ENCODE measurements at regions not wholly inside any gene's neighbourhood (a gene's known extent, or its start where the extent isn't known, plus 50 kb on each side); places are given as distances from the start of the nearest gene placed in this dataset.

DNA sequence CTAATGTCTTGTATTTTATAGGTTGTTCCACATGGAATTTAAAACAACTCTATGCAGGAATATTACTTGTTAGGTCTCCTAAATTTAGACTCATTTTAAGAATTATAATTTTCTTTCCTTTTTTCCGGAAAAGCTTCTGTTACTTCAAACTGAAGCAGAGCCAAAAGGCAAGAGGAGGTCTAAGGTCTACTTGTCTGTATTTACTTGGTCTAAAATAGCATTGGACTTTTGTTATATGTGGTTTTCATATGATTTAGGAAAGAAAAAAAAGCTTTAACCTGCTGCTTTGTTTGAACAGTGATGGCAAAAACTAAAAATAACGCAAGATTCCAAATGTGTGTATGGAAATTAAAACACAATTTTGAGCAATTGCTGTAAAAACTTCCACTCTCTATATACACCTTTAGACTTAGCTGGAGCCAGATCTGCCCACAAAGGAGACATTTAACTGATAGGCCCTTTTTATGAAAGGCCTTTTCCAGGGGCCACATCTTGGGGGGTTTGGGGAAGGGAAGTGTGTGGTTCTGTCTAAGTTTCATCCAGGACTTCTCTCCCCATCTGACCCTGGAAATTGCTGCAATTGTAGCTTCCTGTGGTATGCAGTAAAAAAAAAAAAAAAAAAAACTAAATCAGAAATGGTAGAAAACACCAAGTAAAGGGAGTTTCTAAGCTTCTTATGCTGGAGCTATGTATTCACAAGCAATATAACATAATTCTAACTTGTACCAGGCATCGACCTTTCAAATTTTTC, 307.7 kb upstream of the MEF2C start:
- Histone ChIP-seq H3K27ac (ENCODE audit: low read depth, low read length) (no peak overlapping the region), H3K27me3 (ENCODE audit: control insufficient read depth, insufficient read depth, low read length) (peaks cover 4% of the 10 kb centered on the region), H3K4me3 (ENCODE audit: low read depth, low read length) (no peak overlapping the region), H3K9me3 (ENCODE audit: control insufficient read depth, insufficient read depth, low read length) (no peaks in the 10 kb centered on the region)
- ChIA-PET CTCF (no interaction called here), POLR2A (no interaction called here)
- DNase-seq (ENCODE audit: low read depth, low spot score), result no peak
- no peak for TF ChIP-seq CTCF (IDR thresholded peaks at IDR 0.05; ENCODE audit: low read depth, low read length)

DNA sequence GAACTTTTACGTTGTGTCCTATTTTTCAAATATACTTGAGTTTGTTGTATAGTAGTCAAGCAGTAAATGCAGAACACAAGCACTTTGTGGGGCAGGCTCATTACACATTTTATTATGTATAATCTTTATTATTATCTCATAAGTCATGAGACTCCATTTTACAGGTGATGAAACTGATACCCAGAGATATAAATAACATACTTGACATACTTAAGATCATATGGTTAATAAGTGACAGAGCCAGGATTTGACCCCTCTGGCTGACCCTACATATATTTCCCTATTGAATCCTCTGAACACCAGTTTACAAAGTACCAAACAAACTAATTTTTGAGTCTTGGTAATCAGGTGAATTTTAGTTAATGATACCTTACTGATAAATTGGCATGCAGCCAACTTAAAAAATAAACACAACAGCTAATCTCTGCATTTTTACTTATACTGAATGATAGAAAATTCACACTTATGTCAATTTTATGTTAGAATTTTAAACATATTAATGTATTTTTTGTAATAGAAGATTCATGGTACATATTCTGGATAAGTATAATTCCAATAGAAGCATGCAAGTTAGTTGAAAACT, 305.0 kb upstream of the MEF2C start:
- ChIA-PET CTCF (interaction anchor here (1.7 kb wide), 1 partner anchor 461 kb away, joined by 4 read pairs; no protein-coding TSS in a partner anchor), POLR2A (no interaction called here)
- DNase-seq (ENCODE audit: low read depth, low spot score), result no peak
- H3K4me3 ChIP-seq (ENCODE audit: low read depth, low read length), result no peak overlapping the region
- H3K9me3 ChIP-seq (ENCODE audit: control insufficient read depth, insufficient read depth, low read length), result no peaks in the 10 kb centered on the region
- no peak for TF ChIP-seq CTCF (IDR thresholded peaks at IDR 0.05; ENCODE audit: low read depth, low read length)
- no peaks in the 10 kb centered on the region for H3K27me3 ChIP-seq (ENCODE audit: control insufficient read depth, insufficient read depth, low read length)
- H3K27ac ChIP-seq (ENCODE audit: low read depth, low read length), result no peak overlapping the region

DNA sequence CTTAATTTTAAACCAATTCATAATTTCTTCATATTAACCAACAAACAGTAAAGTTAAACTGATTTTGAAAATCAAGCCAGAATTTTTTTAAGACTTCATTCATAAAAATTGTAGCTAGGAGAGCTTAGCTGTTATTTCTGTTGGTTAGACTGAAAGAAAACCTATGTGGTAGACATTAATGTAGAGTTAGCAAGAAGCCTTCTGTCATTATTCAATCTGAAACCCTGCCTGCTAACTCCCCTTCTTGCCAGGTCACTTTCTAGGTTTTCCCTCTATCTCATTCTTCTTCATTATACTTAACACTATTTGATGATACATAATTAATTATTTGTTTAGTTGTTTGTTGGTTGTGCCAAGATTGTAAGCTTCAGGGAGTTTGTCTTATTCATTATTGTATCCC, 304.3 kb upstream of the MEF2C start:
- H3K27ac ChIP-seq (ENCODE audit: low read depth, low read length), result no peak overlapping the region
- no peaks in the 10 kb centered on the region for H3K27me3 ChIP-seq (ENCODE audit: control insufficient read depth, insufficient read depth, low read length)
- no peak for TF ChIP-seq CTCF (IDR thresholded peaks at IDR 0.05; ENCODE audit: low read depth, low read length)
- CTCF ChIA-PET, result no interaction called here
- DNase-seq (ENCODE audit: low read depth, low spot score), result no peak
- no peaks in the 10 kb centered on the region for H3K9me3 ChIP-seq (ENCODE audit: control insufficient read depth, insufficient read depth, low read length)
- POLR2A ChIA-PET, result no interaction called here
- no peak overlapping the region for H3K4me3 ChIP-seq (ENCODE audit: low read depth, low read length)

DNA sequence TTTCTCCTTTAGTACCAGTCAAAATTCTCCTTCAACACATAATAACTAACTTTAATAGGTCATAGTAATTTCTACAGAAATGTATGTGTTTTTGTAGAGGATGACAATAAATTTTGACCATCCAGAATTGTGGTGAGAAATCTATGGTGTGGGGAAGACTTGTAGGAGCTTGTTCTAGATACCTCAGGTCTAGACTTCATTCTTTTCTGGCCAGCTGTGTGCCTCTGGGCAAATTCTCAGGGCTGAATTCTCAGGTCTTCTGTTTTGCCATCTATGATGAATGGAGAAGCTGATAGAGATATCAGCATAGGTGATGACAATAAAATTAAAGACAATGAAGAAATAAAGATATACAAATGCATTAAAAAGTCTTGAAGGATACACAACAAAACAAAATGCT, 298.6 kb upstream of the MEF2C start:
- Histone ChIP-seq H3K27me3 (ENCODE audit: control insufficient read depth, insufficient read depth, low read length) (no peaks in the 10 kb centered on the region), H3K27ac (ENCODE audit: low read depth, low read length) (no peak overlapping the region), H3K9me3 (ENCODE audit: control insufficient read depth, insufficient read depth, low read length) (no peaks in the 10 kb centered on the region), H3K4me3 (ENCODE audit: low read depth, low read length) (no peak overlapping the region)
- CTCF ChIA-PET, result no interaction called here
- no peak for TF ChIP-seq CTCF (IDR thresholded peaks at IDR 0.05; ENCODE audit: low read depth, low read length)
- POLR2A ChIA-PET, result no interaction called here
- no peak for DNase-seq (ENCODE audit: low read depth, low spot score)

DNA sequence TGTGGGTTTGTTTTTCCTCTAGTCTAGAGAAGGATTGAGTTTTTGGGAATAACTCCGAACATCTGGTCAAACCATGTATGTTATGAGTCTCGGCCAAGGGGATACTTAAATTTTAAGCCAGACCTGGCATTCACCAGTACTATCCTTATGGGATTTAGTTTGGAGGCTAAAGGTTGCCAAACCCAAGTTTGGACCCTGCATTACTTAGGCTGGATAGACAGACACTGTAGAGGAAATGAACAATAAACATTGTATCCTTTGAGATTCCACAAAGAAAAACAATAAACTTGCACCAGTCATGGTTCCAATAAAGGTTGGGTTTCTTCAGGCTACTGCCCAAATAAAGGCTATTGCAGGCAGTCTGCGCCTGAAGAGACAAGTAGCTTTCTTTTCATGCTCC, 296.7 kb upstream of the MEF2C start:
- CTCF ChIA-PET, result no interaction called here
- TF ChIP-seq CTCF (IDR thresholded peaks at IDR 0.05; ENCODE audit: low read depth, low read length), result no peak
- Histone ChIP-seq H3K4me3 (ENCODE audit: low read depth, low read length) (no peak overlapping the region), H3K9me3 (ENCODE audit: control insufficient read depth, insufficient read depth, low read length) (no peaks in the 10 kb centered on the region), H3K27me3 (ENCODE audit: control insufficient read depth, insufficient read depth, low read length) (no peaks in the 10 kb centered on the region), H3K27ac (ENCODE audit: low read depth, low read length) (no peak overlapping the region)
- POLR2A ChIA-PET, result no interaction called here
- no peak for DNase-seq (ENCODE audit: low read depth, low spot score)

All from AG04450 (cell line).